GM23338 (cell line): ENCODE measurements at regions not wholly inside any gene's neighbourhood (a gene's known extent, or its start where the extent isn't known, plus 50 kb on each side); places are given as distances from the start of the nearest gene placed in this dataset.
A peak's percentile ranks its signal among the peaks of the same experiment; 100 is the strongest.

Experiments
- CREB1 ChIP-seq: fragments of 250-450 bp; sonication (Bioruptor Pico); IDR thresholded peaks from 2 replicates; pipeline ENCODE4 v1.5.0; 2020; ENCODE audit warnings: low read depth, mild to moderate bottlenecking, moderate library complexity
- EZH2 ChIP-seq: fragments of 200-600 bp; sonication (generic); IDR thresholded peaks from one replicate; pipeline ENCODE4 v1.8.0; 2017; ENCODE audit warnings: antibody characterized with exemption, mild to moderate bottlenecking, low read depth; ENCODE audit not compliant: unreplicated experiment
- EZH2phosphoT487 ChIP-seq: fragments of 200-600 bp; sonication (generic); IDR thresholded peaks from one replicate; pipeline ENCODE4 v1.8.1; 2018; ENCODE audit warnings: antibody characterized with exemption; ENCODE audit not compliant: unreplicated experiment
- POLR2AphosphoS5 ChIP-seq: IDR thresholded peaks from 2 replicates; pipeline ENCODE4 v1.6.1; 2016; ENCODE audit warnings: antibody characterized with exemption, low read depth
- TF ChIP-seq, protein P1 (sequence below), 2 experiments: fragments of 200-600 bp in 1 of 2; sonication (generic) in 1 of 2; conservative IDR thresholded peaks; 2 replicates each; pipeline versions ENCODE4 v1.5.1 to v1.6.1; 2016 to 2017; ENCODE audit warnings: antibody characterized with exemption in 2 of 2, low read depth in 2 of 2, mild to moderate bottlenecking in 2 of 2, moderate library complexity in 1 of 2

DNA sequence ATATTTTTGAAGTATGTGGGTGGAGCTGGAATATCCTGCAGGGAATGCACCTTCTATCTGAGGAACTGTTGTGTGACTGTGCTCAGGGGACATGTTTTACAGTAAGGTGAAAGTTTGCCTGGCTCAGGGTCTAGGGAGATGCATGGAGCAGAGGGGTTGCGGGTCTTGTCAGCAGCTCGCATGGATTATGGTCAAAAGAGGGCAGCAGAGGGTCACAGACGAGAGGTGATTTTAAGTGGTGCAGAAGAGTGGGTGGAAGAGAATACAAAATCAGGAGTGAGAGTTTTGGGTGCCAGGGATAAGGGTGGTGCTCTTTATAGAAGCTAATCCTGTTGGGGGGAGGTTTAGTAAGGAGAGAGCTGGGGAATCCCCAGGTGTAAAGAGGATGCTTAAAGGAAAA is 53.5 kb upstream of the GRIN3A start:
- no peak for TF ChIP-seq POLR2AphosphoS5
- TF ChIP-seq, protein P1, sequence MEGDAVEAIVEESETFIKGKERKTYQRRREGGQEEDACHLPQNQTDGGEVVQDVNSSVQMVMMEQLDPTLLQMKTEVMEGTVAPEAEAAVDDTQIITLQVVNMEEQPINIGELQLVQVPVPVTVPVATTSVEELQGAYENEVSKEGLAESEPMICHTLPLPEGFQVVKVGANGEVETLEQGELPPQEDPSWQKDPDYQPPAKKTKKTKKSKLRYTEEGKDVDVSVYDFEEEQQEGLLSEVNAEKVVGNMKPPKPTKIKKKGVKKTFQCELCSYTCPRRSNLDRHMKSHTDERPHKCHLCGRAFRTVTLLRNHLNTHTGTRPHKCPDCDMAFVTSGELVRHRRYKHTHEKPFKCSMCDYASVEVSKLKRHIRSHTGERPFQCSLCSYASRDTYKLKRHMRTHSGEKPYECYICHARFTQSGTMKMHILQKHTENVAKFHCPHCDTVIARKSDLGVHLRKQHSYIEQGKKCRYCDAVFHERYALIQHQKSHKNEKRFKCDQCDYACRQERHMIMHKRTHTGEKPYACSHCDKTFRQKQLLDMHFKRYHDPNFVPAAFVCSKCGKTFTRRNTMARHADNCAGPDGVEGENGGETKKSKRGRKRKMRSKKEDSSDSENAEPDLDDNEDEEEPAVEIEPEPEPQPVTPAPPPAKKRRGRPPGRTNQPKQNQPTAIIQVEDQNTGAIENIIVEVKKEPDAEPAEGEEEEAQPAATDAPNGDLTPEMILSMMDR (conservative IDR thresholded peaks at IDR 0.05; ENCODE audit: low read depth in 2 of 2): peak; percentile 61 to 79
- TF ChIP-seq EZH2: no peak
- no peak for TF ChIP-seq EZH2phosphoT487
- no peak for TF ChIP-seq CREB1 (CRISPR knock-in tag)
